GM12801 (cell line): ENCODE measurements at regions not wholly inside any gene's neighbourhood (a gene's known extent, or its start where the extent isn't known, plus 50 kb on each side); places are given as distances from the start of the nearest gene placed in this dataset.

Experiments
- TF ChIP-seq, protein P1 (sequence below): IDR thresholded peaks from one replicate; pipeline ENCODE4 v1.5.1; 2011; ENCODE audit warnings: control low read depth; ENCODE audit not compliant: insufficient read length; ENCODE audit errors: extremely low read depth

DNA sequence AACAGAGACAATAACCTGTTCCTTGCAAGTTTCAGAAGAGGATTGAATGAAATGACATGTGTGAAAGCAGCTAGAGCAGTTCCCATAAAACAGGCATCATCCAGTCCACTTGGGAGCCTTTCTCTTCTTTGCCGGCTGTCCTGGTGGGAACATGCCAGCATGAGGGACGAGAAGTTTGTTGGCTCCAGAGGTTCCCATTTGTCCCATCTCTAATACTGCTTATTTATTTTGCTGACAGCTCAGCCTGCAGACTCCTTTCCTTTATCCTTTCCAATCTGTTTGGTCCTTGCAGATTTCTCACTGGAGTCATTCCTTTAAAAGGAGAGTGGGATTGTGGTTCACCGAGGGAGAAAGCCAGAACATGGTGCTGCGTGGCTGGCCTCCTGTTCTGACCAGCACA is 321.5 kb upstream of the CLINT1 start:
- TF ChIP-seq, protein P1, sequence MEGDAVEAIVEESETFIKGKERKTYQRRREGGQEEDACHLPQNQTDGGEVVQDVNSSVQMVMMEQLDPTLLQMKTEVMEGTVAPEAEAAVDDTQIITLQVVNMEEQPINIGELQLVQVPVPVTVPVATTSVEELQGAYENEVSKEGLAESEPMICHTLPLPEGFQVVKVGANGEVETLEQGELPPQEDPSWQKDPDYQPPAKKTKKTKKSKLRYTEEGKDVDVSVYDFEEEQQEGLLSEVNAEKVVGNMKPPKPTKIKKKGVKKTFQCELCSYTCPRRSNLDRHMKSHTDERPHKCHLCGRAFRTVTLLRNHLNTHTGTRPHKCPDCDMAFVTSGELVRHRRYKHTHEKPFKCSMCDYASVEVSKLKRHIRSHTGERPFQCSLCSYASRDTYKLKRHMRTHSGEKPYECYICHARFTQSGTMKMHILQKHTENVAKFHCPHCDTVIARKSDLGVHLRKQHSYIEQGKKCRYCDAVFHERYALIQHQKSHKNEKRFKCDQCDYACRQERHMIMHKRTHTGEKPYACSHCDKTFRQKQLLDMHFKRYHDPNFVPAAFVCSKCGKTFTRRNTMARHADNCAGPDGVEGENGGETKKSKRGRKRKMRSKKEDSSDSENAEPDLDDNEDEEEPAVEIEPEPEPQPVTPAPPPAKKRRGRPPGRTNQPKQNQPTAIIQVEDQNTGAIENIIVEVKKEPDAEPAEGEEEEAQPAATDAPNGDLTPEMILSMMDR = no peak

DNA sequence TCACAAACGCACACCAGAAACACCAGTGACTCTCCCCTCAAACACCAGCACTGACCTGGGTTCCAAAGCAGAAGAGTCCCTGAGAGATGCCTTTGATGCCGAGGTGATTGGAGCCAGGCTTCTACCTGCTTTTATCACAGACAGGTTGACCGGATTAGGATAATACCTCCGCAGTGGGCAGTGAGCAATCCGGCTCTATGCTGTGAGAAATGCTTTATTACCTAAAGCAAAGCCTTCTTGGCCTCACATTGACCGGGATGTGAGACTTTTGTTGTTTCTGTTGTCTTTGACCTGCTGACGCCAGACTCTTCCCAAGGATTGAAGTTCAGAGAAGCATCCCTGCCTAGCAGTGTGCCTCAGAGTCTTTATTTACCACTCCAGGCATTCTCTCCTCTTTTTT is 320.3 kb upstream of the CLINT1 start:
- TF ChIP-seq, protein P1 = no peak

DNA sequence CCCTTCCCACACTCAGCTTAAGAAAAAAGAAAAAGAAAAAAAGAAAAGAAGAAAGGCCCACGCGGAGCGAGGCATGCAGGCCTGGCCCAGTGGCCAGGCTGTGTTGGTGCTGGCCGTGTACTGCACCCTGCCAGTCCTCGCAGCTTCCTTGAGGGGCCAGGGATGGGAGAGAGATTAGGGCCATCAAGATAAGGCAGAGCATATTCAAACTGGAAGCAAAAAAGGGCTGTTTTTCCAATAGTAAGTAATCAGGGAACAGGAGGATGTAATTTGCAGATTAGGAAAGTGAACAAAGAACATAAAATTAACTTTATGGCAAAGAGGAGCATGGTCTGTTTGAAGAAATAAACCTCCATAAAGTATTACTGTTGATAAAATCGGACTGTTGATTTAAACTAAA is 319.6 kb upstream of the CLINT1 start:
- TF ChIP-seq, protein P1 = no peak

DNA sequence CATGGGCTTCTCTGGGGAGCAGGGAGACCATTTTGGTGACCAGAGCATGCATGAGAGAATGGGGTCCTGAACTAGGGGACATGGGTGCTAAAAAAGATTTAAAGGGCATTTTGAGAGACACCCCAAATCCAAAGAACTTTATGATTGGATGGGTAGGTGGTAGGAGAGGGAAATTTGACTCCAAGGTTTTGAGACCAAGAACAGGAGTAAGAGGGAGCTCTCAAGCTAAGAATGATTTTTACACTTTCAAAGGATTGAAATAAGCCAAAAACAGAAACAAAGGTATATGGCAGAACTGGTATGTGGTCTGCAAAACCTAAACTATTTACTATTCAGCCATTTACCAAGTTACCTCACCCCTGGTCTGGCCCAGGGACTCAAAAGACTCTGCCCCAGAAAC is 318.2 kb upstream of the CLINT1 start:
- TF ChIP-seq, protein P1 = no peak

DNA sequence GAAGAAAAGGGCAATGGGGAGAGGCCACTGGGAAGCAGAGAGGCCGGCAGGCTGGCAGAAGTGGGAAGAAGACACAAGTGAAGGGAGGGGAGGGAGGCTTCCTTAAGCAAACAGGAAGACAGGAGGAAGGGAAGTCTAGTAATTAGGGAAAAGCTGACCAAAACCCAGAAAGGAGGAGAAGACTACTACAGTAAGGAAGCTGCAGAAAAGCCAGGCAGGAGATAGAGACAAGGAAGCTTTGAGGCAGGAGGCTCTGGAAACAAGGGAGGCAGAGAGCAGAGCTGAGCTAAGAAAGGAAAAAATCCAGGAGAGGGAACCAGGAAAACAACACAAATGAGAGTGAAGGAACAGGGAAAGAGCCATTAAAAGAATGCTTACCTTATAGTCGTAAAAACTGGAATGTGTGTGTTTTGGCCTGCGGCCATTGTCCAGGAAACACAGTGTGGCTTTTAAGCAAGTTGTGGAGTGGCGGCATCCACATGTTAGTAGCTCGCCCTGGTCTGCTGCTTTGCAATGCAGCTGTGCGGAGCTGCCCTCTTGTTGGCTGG is 317.1 kb upstream of the CLINT1 start:
- TF ChIP-seq, protein P1 = no peak

DNA sequence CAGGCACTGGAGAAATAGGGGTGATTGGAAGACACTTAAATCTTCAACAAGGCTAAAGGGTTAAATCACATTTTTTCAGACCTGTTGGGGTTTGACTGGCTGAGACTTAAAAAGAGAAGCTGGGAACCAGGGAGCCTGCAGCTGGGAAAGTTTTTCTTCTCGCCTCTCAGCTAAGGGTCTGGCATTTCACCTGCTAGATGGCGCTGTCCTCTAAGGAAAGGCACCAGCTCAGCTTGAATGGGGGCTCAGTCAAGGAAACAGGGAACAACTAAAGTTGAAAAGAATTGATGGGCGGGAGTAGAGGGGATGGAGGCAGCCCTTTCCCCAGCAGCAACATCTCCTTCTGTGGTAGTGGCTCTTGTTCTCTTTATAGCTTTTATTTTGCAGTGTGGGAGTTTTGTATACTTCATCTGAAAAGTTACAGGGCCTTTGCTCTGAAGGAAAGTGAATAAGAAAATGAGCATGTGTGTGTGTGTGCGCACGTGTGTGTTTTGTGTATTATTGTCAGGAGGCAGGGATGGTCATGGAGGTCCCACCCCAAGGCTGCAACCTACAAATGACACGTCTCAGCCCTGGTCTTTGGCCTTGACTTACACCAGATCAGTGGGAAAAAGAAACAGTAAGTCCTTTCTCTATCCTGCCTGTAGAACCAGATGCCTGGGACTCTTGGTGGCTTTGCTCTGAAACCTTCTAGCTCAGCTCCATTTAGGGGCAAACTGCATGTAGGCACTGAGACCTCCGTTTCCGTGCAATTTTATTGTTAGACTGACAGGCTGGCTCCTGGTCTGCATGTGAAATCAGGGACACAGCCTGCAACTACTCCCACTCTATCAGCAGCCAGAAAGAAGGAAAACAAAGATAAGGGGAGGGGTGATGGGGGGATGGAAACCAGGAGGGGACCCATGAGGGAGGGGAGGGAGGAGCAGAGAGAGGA is 316.2 kb upstream of the CLINT1 start:
- TF ChIP-seq, protein P1 = peak; percentile 9

DNA sequence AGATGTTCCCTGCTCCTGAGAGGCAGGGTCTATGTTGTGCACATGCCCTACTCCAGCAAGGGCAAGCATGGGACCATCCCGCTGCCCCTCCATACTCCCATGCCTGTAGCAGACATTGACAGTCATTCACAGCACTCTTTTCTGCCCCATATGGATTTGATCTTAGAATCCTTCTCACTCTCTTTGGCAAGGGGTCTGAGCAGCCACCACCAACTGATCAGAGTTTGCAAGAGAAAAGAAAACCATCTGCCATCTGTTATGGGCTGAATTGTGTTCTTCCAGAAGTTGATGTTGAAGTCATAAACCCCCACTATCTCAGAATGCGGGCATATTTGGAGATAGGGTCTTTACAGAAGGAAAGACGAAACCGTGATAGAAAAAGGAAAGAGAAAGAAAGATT is 315.1 kb upstream of the CLINT1 start:
- TF ChIP-seq, protein P1 = no peak
